HepG2 (cell line): ENCODE measurements at regions not wholly inside any gene's neighbourhood (a gene's known extent, or its start where the extent isn't known, plus 50 kb on each side); places are given as distances from the start of the nearest gene placed in this dataset.
"Not testable (repeated sequence)": the region's sequence is repeated elsewhere in the genome, so short reads cannot be mapped to it uniquely, and the experiment has no call there.

Source experiments
- ATF7 ChIP-seq, 2 experiments: fragments of 450-650 bp in 1 of 2; sonication (generic) in 1 of 2; formaldehyde crosslinking in 1 of 2; IDR thresholded peaks; 2 replicates each; pipeline versions ENCODE4 v1.4.0 to v1.6.1; 2016 to 2020; ENCODE audit warnings: antibody characterized with exemption in 1 of 2, mild to moderate bottlenecking in 1 of 2, missing genetic modification reagents in 1 of 2
- SAFB2 ChIP-seq: sonication (generic); formaldehyde crosslinking; IDR thresholded peaks from 2 replicates; pipeline ENCODE4 v1.5.1; 2020; ENCODE audit warnings: missing genetic modification reagents, low read depth, mild to moderate bottlenecking, borderline replicate concordance
- SMAD1 ChIP-seq: sonication (generic); formaldehyde crosslinking; IDR thresholded peaks from 2 replicates; pipeline ENCODE4 v1.4.0; 2020; ENCODE audit warnings: missing genetic modification reagents, low read depth, mild to moderate bottlenecking, borderline replicate concordance
- TF ChIP-seq, protein P1 (sequence below): sonication (generic); formaldehyde crosslinking; IDR thresholded peaks from 2 replicates; pipeline ENCODE4 v1.5.0; 2020; ENCODE audit warnings: mild to moderate bottlenecking, missing genetic modification reagents, moderate library complexity

DNA sequence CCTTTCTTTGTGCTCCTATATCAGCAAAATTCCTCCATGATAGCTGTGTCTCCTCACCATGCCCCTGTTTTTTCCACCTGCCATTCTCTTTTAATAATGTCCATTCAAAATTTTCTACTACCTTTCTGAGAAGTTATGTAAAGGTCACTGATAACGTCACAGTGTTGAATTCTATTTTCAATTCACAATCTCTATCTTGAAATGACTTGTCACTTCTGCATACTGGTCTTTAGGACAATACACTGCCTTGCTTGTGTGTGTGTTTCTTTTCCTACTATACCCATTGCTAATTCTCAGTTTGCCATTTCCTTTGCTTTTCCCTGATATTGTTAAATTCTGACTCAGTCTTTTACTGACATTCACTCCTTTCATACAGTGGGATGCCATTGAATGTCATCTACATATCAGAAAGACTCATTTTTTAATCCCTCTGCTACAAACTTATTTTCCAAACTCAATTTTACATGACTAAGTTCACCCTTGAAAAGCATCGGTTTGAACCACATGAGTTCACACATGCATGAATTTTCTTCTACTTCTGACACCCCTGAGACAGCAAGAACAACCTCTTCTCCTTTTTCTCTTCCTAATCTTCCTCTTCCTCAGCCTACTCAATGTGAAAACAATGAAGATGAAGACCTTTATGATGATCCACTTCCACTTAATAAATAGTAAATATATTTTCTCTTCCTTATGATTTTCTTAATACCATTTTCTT is 1470.7 kb downstream of the CDY2B start:
- TF ChIP-seq, protein P1, sequence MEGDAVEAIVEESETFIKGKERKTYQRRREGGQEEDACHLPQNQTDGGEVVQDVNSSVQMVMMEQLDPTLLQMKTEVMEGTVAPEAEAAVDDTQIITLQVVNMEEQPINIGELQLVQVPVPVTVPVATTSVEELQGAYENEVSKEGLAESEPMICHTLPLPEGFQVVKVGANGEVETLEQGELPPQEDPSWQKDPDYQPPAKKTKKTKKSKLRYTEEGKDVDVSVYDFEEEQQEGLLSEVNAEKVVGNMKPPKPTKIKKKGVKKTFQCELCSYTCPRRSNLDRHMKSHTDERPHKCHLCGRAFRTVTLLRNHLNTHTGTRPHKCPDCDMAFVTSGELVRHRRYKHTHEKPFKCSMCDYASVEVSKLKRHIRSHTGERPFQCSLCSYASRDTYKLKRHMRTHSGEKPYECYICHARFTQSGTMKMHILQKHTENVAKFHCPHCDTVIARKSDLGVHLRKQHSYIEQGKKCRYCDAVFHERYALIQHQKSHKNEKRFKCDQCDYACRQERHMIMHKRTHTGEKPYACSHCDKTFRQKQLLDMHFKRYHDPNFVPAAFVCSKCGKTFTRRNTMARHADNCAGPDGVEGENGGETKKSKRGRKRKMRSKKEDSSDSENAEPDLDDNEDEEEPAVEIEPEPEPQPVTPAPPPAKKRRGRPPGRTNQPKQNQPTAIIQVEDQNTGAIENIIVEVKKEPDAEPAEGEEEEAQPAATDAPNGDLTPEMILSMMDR, result not testable (repeated sequence)
- not testable (repeated sequence) for TF ChIP-seq ATF7 (IDR thresholded peaks at IDR 0.05); ATF7 (CRISPR knock-in tag; IDR thresholded peaks at IDR 0.05); SMAD1 (CRISPR knock-in tag); SAFB2
